ENCODE measurements at regions not wholly inside any gene's neighbourhood (a gene's known extent, or its start where the extent isn't known, plus 50 kb on each side); places are given as distances from the start of the nearest gene placed in this dataset.

GRCh38 chr2:58899692-58900091 lies 658.6 kb upstream of the FANCL start:
- no peak overlapping the region for H3K4me3 ChIP-seq
- H3K4me1 ChIP-seq: peaks cover 10% of the 10 kb centered on the region
- 78% methylated on average over 6 of the region's 6 CpGs for WGBS
- no peak for DNase-seq (ENCODE audit: low spot score in 2 of 2)
- no peaks in the 10 kb centered on the region for H3K27me3 ChIP-seq
- no peak overlapping the region for H3K27ac ChIP-seq
- H3K9me3 ChIP-seq: no peaks in the 10 kb centered on the region
- TF ChIP-seq EP300 (IDR thresholded peaks at IDR 0.05) (no peak), CTCF (IDR thresholded peaks at IDR 0.05) (no peak), POLR2A (IDR thresholded peaks at IDR 0.05) (no peak), POLR2AphosphoS5 (IDR thresholded peaks at IDR 0.05) (no peak)
- no peaks in the 10 kb centered on the region for H3K36me3 ChIP-seq

GRCh38 chr2:58896638-58897037 lies 655.5 kb upstream of the FANCL start:
- Histone ChIP-seq H3K36me3 (no peaks in the 10 kb centered on the region), H3K27ac (no peak overlapping the region), H3K9me3 (no peaks in the 10 kb centered on the region), H3K4me1 (peaks cover 13% of the 10 kb centered on the region), H3K27me3 (no peaks in the 10 kb centered on the region), H3K4me3 (no peak overlapping the region)
- WGBS: 13% methylated on average over 3 of the region's 3 CpGs
- TF ChIP-seq EP300 (IDR thresholded peaks at IDR 0.05) (no peak), CTCF (IDR thresholded peaks at IDR 0.05) (no peak), POLR2AphosphoS5 (IDR thresholded peaks at IDR 0.05) (no peak), POLR2A (IDR thresholded peaks at IDR 0.05) (no peak)
- DNase-seq (ENCODE audit: low spot score in 2 of 2): no peak

GRCh38 chr2:58895857-58896256 lies 654.7 kb upstream of the FANCL start:
- no peak overlapping the region for H3K4me3 ChIP-seq
- H3K4me1 ChIP-seq: peaks cover 13% of the 10 kb centered on the region
- H3K36me3 ChIP-seq: no peaks in the 10 kb centered on the region
- no peak overlapping the region for H3K27ac ChIP-seq
- no peaks in the 10 kb centered on the region for H3K27me3 ChIP-seq
- 30% methylated on average over 4 of the region's 4 CpGs for WGBS
- no peaks in the 10 kb centered on the region for H3K9me3 ChIP-seq
- TF ChIP-seq CTCF (IDR thresholded peaks at IDR 0.05) (no peak), POLR2A (IDR thresholded peaks at IDR 0.05) (no peak), EP300 (IDR thresholded peaks at IDR 0.05) (no peak), POLR2AphosphoS5 (IDR thresholded peaks at IDR 0.05) (no peak)
- no peak for DNase-seq (ENCODE audit: low spot score in 2 of 2)

- peaks cover 13% of the 10 kb centered on the region for H3K4me1 ChIP-seq
- H3K4me3 ChIP-seq: no peak overlapping the region
- H3K27ac ChIP-seq: no peak overlapping the region
- no peaks in the 10 kb centered on the region for H3K9me3 ChIP-seq
- H3K36me3 ChIP-seq: no peaks in the 10 kb centered on the region
- H3K27me3 ChIP-seq: no peaks in the 10 kb centered on the region
- WGBS: 50% methylated on average over 10 of the region's 14 CpGs
- DNase-seq (ENCODE audit: low spot score in 2 of 2): no peak
- TF ChIP-seq POLR2A (IDR thresholded peaks at IDR 0.05): no peak
- TF ChIP-seq CTCF (IDR thresholded peaks at IDR 0.05): no peak
- no peak for TF ChIP-seq POLR2AphosphoS5 (IDR thresholded peaks at IDR 0.05)
- no peak for TF ChIP-seq EP300 (IDR thresholded peaks at IDR 0.05)
Observed at GRCh38 chr2:58893656-58894351, 652.7 kb upstream of the FANCL start.

GRCh38 chr2:58891828-58892377 lies 650.8 kb upstream of the FANCL start:
- Histone ChIP-seq H3K9me3 (no peaks in the 10 kb centered on the region), H3K27me3 (no peaks in the 10 kb centered on the region), H3K27ac (no peak overlapping the region), H3K36me3 (no peaks in the 10 kb centered on the region), H3K4me3 (no peak overlapping the region), H3K4me1 (peaks cover 13% of the 10 kb centered on the region)
- TF ChIP-seq POLR2A (IDR thresholded peaks at IDR 0.05) (no peak), POLR2AphosphoS5 (IDR thresholded peaks at IDR 0.05) (no peak), CTCF (IDR thresholded peaks at IDR 0.05) (no peak), EP300 (IDR thresholded peaks at IDR 0.05) (no peak)
- 87% methylated on average over 4 of the region's 4 CpGs for WGBS
- DNase-seq (ENCODE audit: low spot score in 2 of 2): no peak
